Osteoblast (primary cell): ENCODE measurements at regions not wholly inside any gene's neighbourhood (a gene's known extent, or its start where the extent isn't known, plus 50 kb on each side); places are given as distances from the start of the nearest gene placed in this dataset.

Experiments
- DNase-seq: peaks from one replicate; pipeline ENCODE4 v3.0.0; 2011; ENCODE audit warnings: low spot score, mixed read lengths; ENCODE audit not compliant: insufficient read length; ENCODE audit errors: missing footprints
- H2AFZ ChIP-seq: 2 replicates; pipeline ENCODE4 v1.6.0; 2011; ENCODE audit warnings: mild to moderate bottlenecking, low read length
- H3K27ac ChIP-seq: 2 replicates; pipeline ENCODE4 v1.5.1; 2011; ENCODE audit warnings: mild to moderate bottlenecking, low read depth, low read length, moderate library complexity
- H3K27me3 ChIP-seq: 2 replicates; pipeline ENCODE4 v1.6.0; 2012; ENCODE audit warnings: mild to moderate bottlenecking, control low read depth, inconsistent platforms, low read length, moderate library complexity; ENCODE audit not compliant: insufficient read depth
- H3K36me3 ChIP-seq: 2 replicates; pipeline ENCODE4 v1.5.1; 2011; ENCODE audit warnings: mild to moderate bottlenecking, low read length, control low read depth, moderate library complexity; ENCODE audit not compliant: insufficient read depth
- H3K4me1 ChIP-seq: 2 replicates; pipeline ENCODE4 v1.5.1; 2011; ENCODE audit warnings: mild to moderate bottlenecking, low read length, control low read depth, moderate library complexity; ENCODE audit not compliant: insufficient read depth
- H3K4me2 ChIP-seq: 2 replicates; pipeline ENCODE4 v1.6.0; 2011; ENCODE audit warnings: mild to moderate bottlenecking, low read length; ENCODE audit not compliant: insufficient read depth
- H3K4me3 ChIP-seq: fragments of 200-600 bp; sonication (generic); 3 replicates; pipeline ENCODE4 v1.5.1; 2012; ENCODE audit warnings: mild to moderate bottlenecking, low read length, inconsistent platforms; ENCODE audit not compliant: insufficient read depth
- H3K79me2 ChIP-seq: 2 replicates; pipeline ENCODE4 v1.6.0; 2012; ENCODE audit warnings: mild to moderate bottlenecking, low read length, control low read depth, inconsistent platforms; ENCODE audit not compliant: insufficient read depth
- H3K9me3 ChIP-seq: 2 replicates; pipeline ENCODE4 v1.5.1; 2011; ENCODE audit warnings: low read depth, low read length, control low read depth
- H4K20me1 ChIP-seq: 2 replicates; pipeline ENCODE4 v1.6.0; 2012; ENCODE audit warnings: mild to moderate bottlenecking, low read length, control low read depth; ENCODE audit not compliant: insufficient read depth
- TF ChIP-seq, protein P1 (sequence below): IDR thresholded peaks from 2 replicates; pipeline ENCODE4 v1.5.1; 2011; ENCODE audit warnings: mild to moderate bottlenecking, low read depth, low read length, moderate library complexity; ENCODE audit errors: extremely low read depth

- no peaks in the 10 kb centered on the region for H3K36me3 ChIP-seq
- no peaks in the 10 kb centered on the region for H4K20me1 ChIP-seq
- no peak overlapping the region for H3K4me2 ChIP-seq
- no peak overlapping the region for H3K27ac ChIP-seq
- H2AFZ ChIP-seq = peak overlapping the region; percentile 21
- DNase-seq = no peak
- no peaks in the 10 kb centered on the region for H3K9me3 ChIP-seq
- H3K79me2 ChIP-seq = no peaks in the 10 kb centered on the region
- no peak overlapping the region for H3K4me3 ChIP-seq
- H3K4me1 ChIP-seq = peaks cover 17% of the 10 kb centered on the region
- no peaks in the 10 kb centered on the region for H3K27me3 ChIP-seq
- TF ChIP-seq, protein P1, sequence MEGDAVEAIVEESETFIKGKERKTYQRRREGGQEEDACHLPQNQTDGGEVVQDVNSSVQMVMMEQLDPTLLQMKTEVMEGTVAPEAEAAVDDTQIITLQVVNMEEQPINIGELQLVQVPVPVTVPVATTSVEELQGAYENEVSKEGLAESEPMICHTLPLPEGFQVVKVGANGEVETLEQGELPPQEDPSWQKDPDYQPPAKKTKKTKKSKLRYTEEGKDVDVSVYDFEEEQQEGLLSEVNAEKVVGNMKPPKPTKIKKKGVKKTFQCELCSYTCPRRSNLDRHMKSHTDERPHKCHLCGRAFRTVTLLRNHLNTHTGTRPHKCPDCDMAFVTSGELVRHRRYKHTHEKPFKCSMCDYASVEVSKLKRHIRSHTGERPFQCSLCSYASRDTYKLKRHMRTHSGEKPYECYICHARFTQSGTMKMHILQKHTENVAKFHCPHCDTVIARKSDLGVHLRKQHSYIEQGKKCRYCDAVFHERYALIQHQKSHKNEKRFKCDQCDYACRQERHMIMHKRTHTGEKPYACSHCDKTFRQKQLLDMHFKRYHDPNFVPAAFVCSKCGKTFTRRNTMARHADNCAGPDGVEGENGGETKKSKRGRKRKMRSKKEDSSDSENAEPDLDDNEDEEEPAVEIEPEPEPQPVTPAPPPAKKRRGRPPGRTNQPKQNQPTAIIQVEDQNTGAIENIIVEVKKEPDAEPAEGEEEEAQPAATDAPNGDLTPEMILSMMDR = no peak
Observed at GRCh38 chr7:137130751-137131158, 212.8 kb downstream of the PTN start.

DNA sequence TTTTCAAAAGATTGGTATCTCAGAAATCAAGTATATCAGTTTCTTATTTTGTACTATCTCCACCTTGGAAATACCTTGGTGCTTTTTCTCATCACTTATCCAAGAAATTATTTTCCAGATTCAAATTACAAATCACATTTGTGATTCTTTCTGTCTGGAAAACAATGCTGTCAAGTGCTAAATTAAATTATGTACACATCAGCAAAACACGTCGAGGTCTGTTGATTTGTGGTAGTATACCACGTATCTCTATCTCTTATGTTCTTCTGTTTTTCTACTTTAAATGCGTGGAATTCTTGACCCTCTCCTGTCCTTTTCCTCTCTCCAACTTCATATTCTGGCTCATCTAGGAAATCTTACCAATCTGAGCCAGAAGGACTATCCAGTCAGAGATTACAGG lies 214.5 kb downstream of the PTN start:
- TF ChIP-seq, protein P1 = no peak
- peaks cover 11% of the 10 kb centered on the region for H3K4me1 ChIP-seq
- H4K20me1 ChIP-seq = no peaks in the 10 kb centered on the region
- H3K27ac ChIP-seq = no peak overlapping the region
- no peaks in the 10 kb centered on the region for H3K27me3 ChIP-seq
- no peak overlapping the region for H3K4me3 ChIP-seq
- no peaks in the 10 kb centered on the region for H3K36me3 ChIP-seq
- no peak for DNase-seq
- H3K4me2 ChIP-seq = no peak overlapping the region
- no peaks in the 10 kb centered on the region for H3K9me3 ChIP-seq
- H2AFZ ChIP-seq = no peak overlapping the region
- H3K79me2 ChIP-seq = no peaks in the 10 kb centered on the region

GRCh38 chr7:137127806-137128205 lies 215.7 kb downstream of the PTN start:
- Histone ChIP-seq H3K9me3 (no peaks in the 10 kb centered on the region), H3K79me2 (no peaks in the 10 kb centered on the region), H3K4me3 (no peak overlapping the region), H2AFZ (no peak overlapping the region), H4K20me1 (no peaks in the 10 kb centered on the region), H3K36me3 (no peaks in the 10 kb centered on the region), H3K4me1 (peaks cover 11% of the 10 kb centered on the region), H3K27ac (no peak overlapping the region), H3K4me2 (no peak overlapping the region), H3K27me3 (no peaks in the 10 kb centered on the region)
- TF ChIP-seq, protein P1 = no peak
- no peak for DNase-seq

DNA sequence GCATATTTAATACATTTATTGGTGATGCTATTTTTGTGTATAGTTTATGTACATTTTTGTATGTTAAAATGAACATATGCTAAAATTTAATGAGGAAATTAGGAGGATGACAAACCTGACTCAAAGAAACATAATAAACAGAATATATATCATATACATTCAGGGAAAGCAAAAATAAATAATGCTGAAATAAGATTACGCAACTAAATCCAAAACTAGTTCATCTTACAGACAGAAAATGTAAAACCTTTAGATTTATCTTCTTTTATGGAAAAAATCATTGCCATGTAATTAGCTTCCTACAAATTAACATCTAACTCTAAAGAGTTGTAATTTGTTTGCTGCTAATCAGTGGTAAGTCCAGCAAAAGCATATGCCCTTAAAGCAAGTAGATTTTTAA lies 216.5 kb downstream of the PTN start:
- Histone ChIP-seq H3K27me3 (no peaks in the 10 kb centered on the region), H3K4me2 (no peak overlapping the region), H4K20me1 (no peaks in the 10 kb centered on the region), H3K79me2 (no peaks in the 10 kb centered on the region), H3K9me3 (no peaks in the 10 kb centered on the region), H3K36me3 (no peaks in the 10 kb centered on the region), H3K4me3 (no peak overlapping the region), H2AFZ (no peak overlapping the region), H3K27ac (no peak overlapping the region), H3K4me1 (peaks cover 11% of the 10 kb centered on the region)
- TF ChIP-seq, protein P1 = no peak
- no peak for DNase-seq
